Loucy (cell line): ENCODE measurements at regions not wholly inside any gene's neighbourhood (a gene's known extent, or its start where the extent isn't known, plus 50 kb on each side); places are given as distances from the start of the nearest gene placed in this dataset.

Experiments used
- H2AFZ ChIP-seq: fragments of 200-600 bp; sonication (generic); 2 replicates; pipeline ENCODE4 v1.6.0; 2016; ENCODE audit warnings: antibody characterized with exemption, mild to moderate bottlenecking, low read length, moderate library complexity
- H3F3A ChIP-seq: fragments of 200-600 bp; 2 replicates; pipeline ENCODE4 v1.6.0; 2016; ENCODE audit warnings: antibody characterized with exemption, low read depth, mild to moderate bottlenecking
- H3K27me3 ChIP-seq: fragments of 200-600 bp; sonication (generic); 2 replicates; pipeline ENCODE4 v1.6.1; 2014; ENCODE audit warnings: low read length, mild to moderate bottlenecking; ENCODE audit not compliant: insufficient read depth, poor library complexity, severe bottlenecking
- H3K36me3 ChIP-seq: fragments of 200-600 bp; sonication (generic); 2 replicates; pipeline ENCODE4 v1.6.1; 2016; ENCODE audit warnings: low read length; ENCODE audit not compliant: insufficient read depth
- H3K4me1 ChIP-seq: fragments of 200-600 bp; sonication (generic); 2 replicates; pipeline ENCODE4 v1.5.1; 2014; ENCODE audit warnings: low read length, mild to moderate bottlenecking; ENCODE audit not compliant: insufficient read depth, poor library complexity, severe bottlenecking
- H3K4me2 ChIP-seq: fragments of 200-600 bp; sonication (generic); 2 replicates; pipeline ENCODE4 v1.6.0; 2014; ENCODE audit warnings: antibody characterized with exemption, low read length, low read depth, mild to moderate bottlenecking; ENCODE audit not compliant: poor library complexity, severe bottlenecking
- H3K4me3 ChIP-seq: fragments of 200-600 bp; sonication (generic); 2 replicates; pipeline ENCODE4 v1.5.1; 2014; ENCODE audit warnings: low read length, mild to moderate bottlenecking, mixed read lengths; ENCODE audit not compliant: poor library complexity, severe bottlenecking
- H3K79me2 ChIP-seq: fragments of 200-600 bp; sonication (generic); 2 replicates; pipeline ENCODE4 v1.6.1; 2014; ENCODE audit warnings: low read length; ENCODE audit not compliant: insufficient read depth
- H3K9ac ChIP-seq: fragments of 200-600 bp; sonication (generic); 2 replicates; pipeline ENCODE4 v1.6.0; 2014; ENCODE audit warnings: mild to moderate bottlenecking, low read depth, low read length, moderate library complexity; ENCODE audit not compliant: poor library complexity, severe bottlenecking
- H3K9me2 ChIP-seq: fragments of 200-600 bp; sonication (generic); replicated peaks from 2 replicates; pipeline ENCODE4 v1.6.1; 2016; ENCODE audit warnings: low read depth, low read length, mixed read lengths
- H3K9me3 ChIP-seq: fragments of 200-600 bp; sonication (generic); 2 replicates; pipeline ENCODE4 v1.6.1; 2014; ENCODE audit warnings: mild to moderate bottlenecking, antibody characterized with exemption, low read length, low read depth; ENCODE audit not compliant: insufficient read depth
- H4K20me1 ChIP-seq: fragments of 200-600 bp; sonication (generic); 2 replicates; pipeline ENCODE4 v1.6.0; 2014; ENCODE audit warnings: antibody characterized with exemption, low read length, mild to moderate bottlenecking; ENCODE audit not compliant: insufficient read depth, poor library complexity, severe bottlenecking
- CTCF ChIP-seq: fragments of 200-600 bp; sonication (generic); conservative IDR thresholded peaks from 2 replicates; pipeline ENCODE4 v1.5.1; 2014; ENCODE audit warnings: mild to moderate bottlenecking, antibody characterized with exemption, low read length
- EZH2phosphoT487 ChIP-seq: fragments of 200-600 bp; IDR thresholded peaks from 2 replicates; pipeline ENCODE4 v1.6.1; 2018; ENCODE audit warnings: antibody characterized with exemption, mild to moderate bottlenecking, moderate library complexity, borderline replicate concordance

DNA sequence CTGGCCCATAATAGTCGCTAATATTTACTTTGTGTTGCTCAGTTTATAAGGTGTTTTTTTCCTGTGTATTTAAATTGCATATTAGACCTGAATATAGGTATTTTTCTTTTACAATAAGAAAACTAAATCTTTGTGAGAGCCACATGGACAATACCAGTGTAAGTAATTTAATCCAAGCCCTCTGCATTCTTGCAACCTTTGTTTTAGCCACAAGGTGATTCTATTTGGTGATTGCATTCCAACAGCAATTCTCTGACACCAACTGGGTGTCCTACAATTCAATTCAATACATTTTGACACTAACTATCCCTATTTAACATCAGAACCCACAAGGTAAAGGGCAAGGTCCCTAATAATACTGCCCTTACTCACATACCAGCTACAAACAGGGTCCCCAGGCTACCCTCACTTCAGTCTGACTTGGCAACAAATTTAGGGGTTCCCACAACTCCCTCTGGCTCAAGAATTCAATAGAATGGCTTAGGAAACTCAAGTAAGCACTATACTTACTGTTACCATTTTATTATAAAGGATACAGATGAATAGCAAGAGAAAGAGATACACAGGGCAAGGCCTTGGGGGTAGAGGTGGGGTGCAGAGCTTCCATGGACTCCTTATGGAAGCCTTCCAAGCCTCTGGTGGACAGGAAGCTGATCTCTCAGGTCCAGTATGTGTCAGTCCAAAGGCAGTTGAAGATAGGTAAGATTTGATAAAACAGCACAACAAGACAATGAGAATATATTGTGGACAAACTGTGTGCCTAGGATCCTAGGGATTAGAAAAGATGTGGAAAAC, 169.3 kb downstream of the CD83 start:
- no peak overlapping the region for H3K9ac ChIP-seq
- no peaks in the 10 kb centered on the region for H4K20me1 ChIP-seq
- H3K9me2 ChIP-seq: no peaks in the 10 kb centered on the region
- H3K36me3 ChIP-seq: no peaks in the 10 kb centered on the region
- no peak overlapping the region for H3K4me3 ChIP-seq
- no peaks in the 10 kb centered on the region for H3K79me2 ChIP-seq
- H3K27me3 ChIP-seq: no peaks in the 10 kb centered on the region
- H3F3A ChIP-seq: peaks cover 20% of the 10 kb centered on the region
- no peak overlapping the region for H3K4me2 ChIP-seq
- H2AFZ ChIP-seq: no peak overlapping the region
- no peaks in the 10 kb centered on the region for H3K9me3 ChIP-seq
- H3K4me1 ChIP-seq: peaks cover 83% of the 10 kb centered on the region
- TF ChIP-seq EZH2phosphoT487 (no peak), CTCF (0 out of 2 replicates have a peak, but pooled peaks have one; percentile 20)

GRCh38 chr6:14287707-14288106, 170.1 kb downstream of the CD83 start:
- Histone ChIP-seq H4K20me1 (no peaks in the 10 kb centered on the region), H3K4me3 (no peak overlapping the region), H3K4me2 (no peak overlapping the region), H3K36me3 (no peaks in the 10 kb centered on the region), H3K9ac (peak overlapping the region; percentile 3), H3K4me1 (peaks cover 91% of the 10 kb centered on the region), H3F3A (peaks cover 20% of the 10 kb centered on the region), H3K79me2 (no peaks in the 10 kb centered on the region), H3K9me2 (no peaks in the 10 kb centered on the region), H3K9me3 (no peaks in the 10 kb centered on the region), H3K27me3 (no peaks in the 10 kb centered on the region), H2AFZ (no peak overlapping the region)
- TF ChIP-seq CTCF: no peak
- no peak for TF ChIP-seq EZH2phosphoT487

DNA sequence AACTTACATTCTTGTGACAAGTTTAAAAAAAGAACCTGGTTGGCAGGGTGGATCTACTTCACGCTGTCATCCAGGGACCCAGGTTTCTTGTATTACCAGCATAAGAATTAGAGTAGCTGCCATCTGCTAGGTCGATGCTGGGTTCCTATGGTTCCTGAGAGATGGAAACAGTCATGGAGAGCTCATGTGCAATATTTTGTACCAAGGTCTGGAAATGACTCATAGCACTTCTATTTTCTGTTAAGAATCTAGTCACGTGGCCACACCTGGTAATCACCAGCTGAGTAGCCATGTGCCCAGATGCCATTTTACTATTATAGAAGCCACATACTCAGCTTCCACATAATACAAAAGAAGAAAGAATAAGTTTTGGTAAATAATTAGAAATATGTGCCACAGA, 171.3 kb downstream of the CD83 start:
- Histone ChIP-seq H4K20me1 (no peaks in the 10 kb centered on the region), H3K9ac (peak overlapping the region; percentile 3), H3K9me2 (no peaks in the 10 kb centered on the region), H3K4me3 (no peak overlapping the region), H3K27me3 (no peaks in the 10 kb centered on the region), H3K9me3 (no peaks in the 10 kb centered on the region), H2AFZ (no peak overlapping the region), H3K36me3 (no peaks in the 10 kb centered on the region), H3F3A (peaks cover 20% of the 10 kb centered on the region), H3K4me1 (peaks cover 92% of the 10 kb centered on the region), H3K79me2 (no peaks in the 10 kb centered on the region), H3K4me2 (no peak overlapping the region)
- TF ChIP-seq EZH2phosphoT487 (no peak), CTCF (no peak)
